Umbilical cord (tissue), 1 donor: ENCODE measurements at regions not wholly inside any gene's neighbourhood (a gene's known extent, or its start where the extent isn't known, plus 50 kb on each side); places are given as distances from the start of the nearest gene placed in this dataset.

Source experiments
- DNase-seq: peaks from one replicate; pipeline ENCODE4 v3.0.0-alpha.2; 2015; ENCODE audit warnings: low spot score

- no peak for DNase-seq
Observed at GRCh38 chrX:7789200-7789599, 53.8 kb upstream of the VCX start.

DNA sequence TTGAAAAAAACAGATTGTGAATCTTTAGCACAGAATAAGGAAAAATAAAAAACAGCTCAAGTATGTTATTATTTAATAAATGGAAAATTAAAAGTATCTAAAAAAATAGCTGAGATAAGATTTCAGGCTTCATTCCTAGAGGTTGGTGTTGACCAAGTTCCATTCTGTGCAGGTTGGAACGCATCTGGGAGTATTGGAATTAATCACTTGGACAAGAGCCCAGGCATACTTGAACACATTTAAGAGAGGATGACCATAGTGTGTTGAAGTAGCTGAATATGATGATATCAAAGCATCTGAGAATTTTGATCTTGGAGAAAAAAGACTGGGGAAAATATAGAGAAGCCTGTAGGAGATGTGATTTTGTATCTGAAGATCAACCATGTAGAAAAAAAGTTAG lies 54.6 kb upstream of the VCX start:
- no peak for DNase-seq

DNA sequence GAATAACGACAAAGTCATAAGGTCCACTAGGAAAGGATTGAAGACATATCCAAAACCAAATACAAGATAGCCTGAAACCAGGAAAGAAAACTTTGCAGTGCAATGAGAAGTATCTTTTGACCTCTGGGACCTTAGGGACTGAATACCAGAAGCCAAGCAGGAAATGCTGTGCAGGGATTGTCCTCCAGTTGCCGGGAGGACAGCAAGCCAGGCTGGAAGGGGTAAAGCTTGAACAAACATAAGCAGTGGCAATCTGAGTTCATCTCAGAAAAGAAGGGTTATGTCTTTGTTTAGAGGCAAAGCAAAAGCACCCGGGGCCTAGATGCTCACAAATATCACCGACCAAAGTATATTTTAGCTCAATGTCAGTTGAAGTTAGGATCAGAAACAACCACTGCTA lies 55.3 kb upstream of the VCX start:
- DNase-seq: no peak

- no peak for DNase-seq
Observed at GRCh38 chrX:7784580-7784979, 58.4 kb upstream of the VCX start.

DNA sequence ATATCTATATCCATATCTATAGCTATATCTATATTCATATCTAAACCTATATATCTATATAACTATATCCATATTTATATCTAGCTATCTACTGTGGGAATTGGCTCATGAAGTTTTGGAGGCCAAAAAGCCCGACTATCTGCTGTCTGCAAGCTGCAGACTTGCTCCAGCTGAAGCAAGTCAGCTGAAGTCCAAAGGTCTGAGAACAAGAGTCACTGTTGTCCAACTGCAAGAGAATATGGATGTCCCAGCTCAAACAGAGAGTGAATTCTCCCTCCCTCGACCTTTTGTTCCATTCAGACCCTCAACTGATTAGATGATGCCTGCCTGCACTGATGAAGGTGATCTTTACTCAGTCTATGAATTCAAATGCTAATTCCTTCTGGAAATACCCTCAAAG lies 63.3 kb upstream of the VCX start:
- DNase-seq: no peak

DNA sequence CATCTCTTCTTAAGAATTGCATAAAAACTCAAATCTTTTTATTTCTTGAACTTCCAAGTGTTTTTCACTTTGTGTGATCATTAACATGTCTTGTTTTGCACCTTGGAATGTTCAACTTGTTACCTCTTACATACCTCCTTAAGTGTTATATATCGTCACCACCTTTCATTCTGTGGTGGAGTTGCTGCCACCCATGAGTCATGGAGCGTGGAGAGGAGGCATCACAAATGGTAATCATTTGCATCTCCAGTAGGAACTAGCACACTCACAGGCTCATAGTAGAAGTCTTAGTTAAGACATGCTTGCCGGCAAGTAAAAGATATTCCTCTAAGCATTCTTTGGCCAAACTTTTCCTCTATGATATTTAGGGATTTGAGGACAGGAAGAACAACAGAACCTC lies 67.0 kb upstream of the VCX start:
- DNase-seq: no peak

GRCh38 chrX:7771788-7772438 lies 71.1 kb upstream of the VCX start:
- DNase-seq: no peak

DNA sequence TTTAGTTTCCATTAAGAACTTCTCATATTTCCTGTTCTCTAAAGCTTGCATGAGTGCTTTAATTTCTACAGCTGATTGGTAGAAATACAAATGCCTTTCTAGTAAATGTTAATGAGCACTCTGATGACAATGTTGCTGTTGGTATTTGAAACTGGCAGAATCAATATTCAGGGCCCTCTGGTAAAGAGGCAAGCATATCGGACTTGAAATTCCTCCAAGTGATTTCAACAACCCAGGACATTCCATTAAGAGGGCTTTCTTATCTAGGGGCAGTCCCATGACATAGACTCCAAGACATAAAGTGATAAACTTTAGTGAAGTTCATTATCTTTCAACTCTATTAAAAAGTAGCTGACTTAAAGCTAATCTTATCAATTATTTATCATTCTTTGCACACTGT lies 83.1 kb upstream of the VCX start:
- no peak for DNase-seq

- DNase-seq: no peak
Observed at GRCh38 chrX:7746856-7747255, 96.1 kb upstream of the VCX start.

DNA sequence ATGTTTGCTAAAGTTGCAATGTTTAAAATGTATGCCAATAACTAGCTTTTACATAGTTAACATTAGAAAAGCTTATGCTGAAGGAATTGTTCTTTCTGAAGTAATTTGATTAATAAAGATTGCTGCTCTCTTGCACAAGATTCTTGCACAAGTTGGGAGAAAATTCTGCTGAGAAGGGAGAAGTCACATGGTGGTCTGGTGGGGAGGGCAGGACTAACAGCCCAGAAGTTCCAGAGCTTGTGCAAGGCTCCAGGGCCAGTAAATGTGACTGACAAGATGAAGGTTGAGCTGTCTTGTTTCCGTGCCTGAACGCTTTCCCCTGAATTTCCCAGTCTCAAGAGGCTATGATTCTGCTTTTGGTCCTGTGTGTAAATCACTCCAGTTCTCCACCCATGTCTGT lies 112.9 kb upstream of the VCX start:
- no peak for DNase-seq

GRCh38 chrX:7720519-7720918 lies 122.5 kb upstream of the VCX start:
- no peak for DNase-seq

DNA sequence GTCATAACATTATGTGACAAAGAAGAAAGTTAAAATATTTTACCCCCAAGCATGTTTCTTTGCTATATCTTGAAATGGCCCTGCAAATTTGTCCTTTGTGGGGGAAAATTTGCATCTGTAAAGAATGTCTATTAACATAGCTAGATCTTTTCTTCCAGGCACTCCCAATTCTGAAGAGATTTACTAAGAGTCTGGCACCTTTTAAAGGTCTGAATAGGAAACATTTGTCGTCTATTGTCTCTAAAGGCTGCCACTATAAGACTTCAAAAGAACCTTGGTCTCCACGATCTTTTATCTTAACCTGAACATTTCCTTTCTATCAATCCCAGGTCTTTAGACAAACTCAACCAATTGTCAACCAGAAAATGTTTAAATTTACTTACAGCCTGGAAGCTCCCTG lies 128.6 kb upstream of the VCX start:
- DNase-seq: no peak

GRCh38 chrX:7711167-7711566 lies 131.8 kb upstream of the VCX start:
- DNase-seq: no peak

DNA sequence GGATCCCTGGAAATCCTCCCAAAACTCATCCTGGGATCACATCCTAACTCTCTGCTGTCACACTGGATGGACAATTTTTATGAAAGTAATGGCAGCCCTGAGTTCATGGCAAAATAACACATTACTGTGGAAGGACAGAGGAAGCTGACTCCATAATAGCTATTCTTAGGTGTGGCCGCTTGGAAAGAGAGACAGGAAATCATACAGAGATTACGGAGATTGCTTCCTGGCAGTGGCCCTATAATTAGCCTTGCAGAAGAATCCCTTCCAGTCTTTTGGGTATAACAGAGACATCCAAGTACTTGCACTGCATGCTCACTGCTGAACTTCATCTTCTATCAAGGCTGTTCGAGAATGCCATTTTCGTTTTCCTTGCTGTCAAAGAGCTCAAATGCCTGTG lies 133.1 kb upstream of the VCX start:
- DNase-seq: peak; percentile 1

GRCh38 chrX:7706032-7706431 lies 136.9 kb upstream of the VCX start:
- peak; percentile 4 for DNase-seq

DNA sequence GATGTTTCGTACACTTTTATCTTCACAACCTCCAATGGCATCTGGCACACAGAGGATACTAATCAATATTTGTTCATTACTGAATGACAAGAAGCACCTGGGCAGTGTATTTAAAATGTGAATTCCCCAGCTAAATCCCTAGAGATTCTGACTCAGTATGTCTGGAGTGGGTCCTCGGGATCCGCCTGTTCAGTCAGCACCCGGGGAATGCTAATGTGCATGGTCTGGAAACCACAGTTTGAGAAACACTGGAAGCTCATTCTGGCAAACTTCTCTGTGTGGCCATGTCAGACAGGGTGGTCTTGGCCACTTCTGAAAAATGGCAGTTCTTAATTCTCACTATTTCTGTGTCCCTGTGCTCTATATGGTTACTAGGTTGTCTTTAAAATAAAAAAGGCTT lies 138.8 kb upstream of the VCX start:
- DNase-seq: no peak

DNA sequence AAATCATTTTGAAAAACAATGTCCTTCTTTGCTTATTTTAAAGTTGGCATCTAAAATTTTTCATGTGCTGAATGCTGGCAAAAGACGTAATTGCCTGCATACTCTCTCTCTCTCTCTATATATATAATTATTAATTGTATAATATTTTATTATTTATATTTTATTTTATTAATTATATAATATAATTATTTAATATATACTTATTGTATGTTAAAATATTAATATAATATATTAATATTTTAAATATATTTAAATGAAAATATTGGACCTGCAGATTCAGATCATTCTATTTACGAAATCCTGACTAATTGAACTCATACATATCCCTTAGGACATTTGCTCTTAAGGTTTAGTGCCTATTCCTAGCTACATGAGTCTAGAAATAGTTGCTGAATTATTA lies 144.7 kb upstream of the VCX start:
- DNase-seq: no peak

GRCh38 chrX:7690842-7691241 lies 152.1 kb upstream of the VCX start:
- no peak for DNase-seq

DNA sequence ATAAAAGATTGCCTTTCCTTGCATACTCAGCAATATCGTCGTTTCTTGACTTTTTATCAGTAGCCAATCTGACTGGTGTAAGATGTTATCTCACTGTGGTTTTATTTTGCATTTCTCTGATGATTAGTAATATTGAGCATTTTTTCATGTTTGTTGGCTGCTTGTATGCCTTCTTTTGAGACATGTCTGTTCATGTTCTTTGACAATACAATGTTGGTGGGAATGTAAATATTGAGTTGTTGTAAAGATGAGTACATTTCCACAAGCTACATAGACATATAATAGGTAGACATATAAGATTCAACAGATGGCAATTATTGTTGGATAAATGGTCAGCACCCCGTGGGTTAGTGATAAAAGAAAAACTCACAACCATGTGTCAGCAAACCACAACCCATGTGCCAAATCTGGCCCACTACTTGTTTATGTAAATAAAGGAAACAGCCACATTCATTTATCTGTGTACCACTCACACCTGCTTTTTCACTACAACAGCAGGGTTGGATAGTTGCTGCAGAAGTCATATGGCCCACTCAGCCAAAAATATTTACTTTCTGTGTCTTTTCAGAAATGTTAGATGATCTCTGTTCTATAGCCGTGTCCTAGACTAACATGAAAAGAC lies 153.1 kb upstream of the VCX start:
- no peak for DNase-seq

- DNase-seq: no peak
Observed at GRCh38 chrX:7680181-7680580, 162.8 kb upstream of the VCX start.

DNA sequence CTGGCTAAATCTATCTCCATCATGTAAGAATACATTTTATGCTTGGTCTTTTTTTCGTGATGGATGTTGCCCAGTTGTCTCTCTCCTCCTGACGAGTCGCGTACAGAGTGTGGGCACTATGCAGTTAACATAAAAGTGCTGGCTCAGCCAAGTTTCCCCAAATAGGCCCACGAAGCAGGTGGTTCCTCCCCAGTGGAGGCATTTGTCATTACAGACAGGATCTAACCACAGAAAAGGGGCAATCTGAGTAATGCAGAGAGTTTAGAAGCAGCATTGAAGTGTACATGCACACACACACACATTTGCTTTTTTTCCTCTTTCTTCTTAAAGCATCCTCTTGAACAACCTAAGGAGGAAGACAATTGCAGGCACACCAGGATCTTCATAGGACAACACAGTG lies 188.7 kb upstream of the VCX start:
- no peak for DNase-seq

- DNase-seq: no peak
Observed at GRCh38 chrX:7647831-7648230, 195.1 kb upstream of the VCX start.

- DNase-seq: no peak
Observed at GRCh38 chrX:7641141-7641540, 201.8 kb upstream of the VCX start.

DNA sequence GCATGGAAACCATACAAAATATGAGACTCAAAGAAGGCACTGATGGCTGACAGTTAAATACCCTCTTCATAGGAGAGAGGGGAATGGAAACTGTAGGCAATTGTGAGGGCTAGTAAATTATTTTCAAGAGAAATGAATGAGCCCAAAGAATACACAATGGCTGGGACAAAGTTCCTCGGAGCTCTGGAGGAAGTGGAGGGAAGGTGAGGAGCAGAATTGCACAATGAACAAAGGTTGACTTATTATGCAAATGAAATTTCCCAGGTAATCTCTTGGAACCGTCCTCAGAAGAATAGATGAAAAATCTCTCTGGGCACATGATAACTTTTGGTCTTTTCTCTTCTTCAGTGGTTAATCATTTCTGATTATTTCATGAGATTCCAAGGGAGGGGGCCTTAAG lies 202.6 kb upstream of the VCX start:
- no peak for DNase-seq
